ENCODE measurements at regions not wholly inside any gene's neighbourhood (a gene's known extent, or its start where the extent isn't known, plus 50 kb on each side); places are given as distances from the start of the nearest gene placed in this dataset.

- TF ChIP-seq, protein P1, sequence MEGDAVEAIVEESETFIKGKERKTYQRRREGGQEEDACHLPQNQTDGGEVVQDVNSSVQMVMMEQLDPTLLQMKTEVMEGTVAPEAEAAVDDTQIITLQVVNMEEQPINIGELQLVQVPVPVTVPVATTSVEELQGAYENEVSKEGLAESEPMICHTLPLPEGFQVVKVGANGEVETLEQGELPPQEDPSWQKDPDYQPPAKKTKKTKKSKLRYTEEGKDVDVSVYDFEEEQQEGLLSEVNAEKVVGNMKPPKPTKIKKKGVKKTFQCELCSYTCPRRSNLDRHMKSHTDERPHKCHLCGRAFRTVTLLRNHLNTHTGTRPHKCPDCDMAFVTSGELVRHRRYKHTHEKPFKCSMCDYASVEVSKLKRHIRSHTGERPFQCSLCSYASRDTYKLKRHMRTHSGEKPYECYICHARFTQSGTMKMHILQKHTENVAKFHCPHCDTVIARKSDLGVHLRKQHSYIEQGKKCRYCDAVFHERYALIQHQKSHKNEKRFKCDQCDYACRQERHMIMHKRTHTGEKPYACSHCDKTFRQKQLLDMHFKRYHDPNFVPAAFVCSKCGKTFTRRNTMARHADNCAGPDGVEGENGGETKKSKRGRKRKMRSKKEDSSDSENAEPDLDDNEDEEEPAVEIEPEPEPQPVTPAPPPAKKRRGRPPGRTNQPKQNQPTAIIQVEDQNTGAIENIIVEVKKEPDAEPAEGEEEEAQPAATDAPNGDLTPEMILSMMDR (conservative IDR thresholded peaks at IDR 0.05; ENCODE audit: low read depth, low read length) = no peak
- TF ChIP-seq EZH2 (IDR thresholded peaks at IDR 0.05; ENCODE audit: low read length, unreplicated experiment) = no peak
Observed at GRCh38 chr16:55000595-55000994, 69.9 kb downstream of the IRX5 start.
